PC-3 (cell line): ENCODE measurements at regions not wholly inside any gene's neighbourhood (a gene's known extent, or its start where the extent isn't known, plus 50 kb on each side); places are given as distances from the start of the nearest gene placed in this dataset.

Experiments used
- ATAC-seq: fragments of 200-7000 bp; cut with Tn5 transposase; 2 replicates; pipeline ENCODE4 v1.9.1; 2020; ENCODE audit warnings: mild to moderate bottlenecking, moderate library complexity
- BruUV-seq: library from RNA; stranded (reverse); fragments of 400-500 nt; replicated peaks from 2 replicates; lab custom pipeline; 2021; lab: Mats Ljungman, UMichigan
- CTCF ChIA-PET: fragments of 300-600 bp; sonication (Branson Sonifier 250); formaldehyde crosslinking; loops from one replicate; lab custom pipeline; 2022; ENCODE audit warnings: antibody characterized with exemption; lab: Charles Lee
- POLR2A ChIA-PET: fragments of 300-600 bp; sonication (Branson Sonifier 250); formaldehyde crosslinking; loops from one replicate; lab custom pipeline; 2022; ENCODE audit warnings: antibody characterized with exemption; ENCODE audit not compliant: unreplicated experiment; lab: Charles Lee
- DNase-seq: peaks from one replicate; pipeline ENCODE4 v3.0.0-alpha.2; 2015
- H2AFZ ChIP-seq: fragments of 300-600 bp; sonication (generic); 2 replicates; pipeline ENCODE4 v1.6.0; 2016; ENCODE audit warnings: antibody characterized with exemption, low read length
- H3F3A ChIP-seq: fragments of 300-600 bp; sonication (generic); one replicate; pipeline ENCODE4 v1.6.0; 2017; ENCODE audit warnings: antibody characterized with exemption, low read length, control low read depth, mild to moderate bottlenecking; ENCODE audit not compliant: unreplicated experiment
- H3K27ac ChIP-seq: fragments of 300-600 bp; sonication (generic); 2 replicates; pipeline ENCODE4 v1.5.1; 2016; ENCODE audit warnings: mild to moderate bottlenecking, low read length
- H3K27me3 ChIP-seq: fragments of 300-600 bp; sonication (generic); 2 replicates; pipeline ENCODE4 v1.6.1; 2016; ENCODE audit warnings: low read length, mixed read lengths
- H3K36me3 ChIP-seq: fragments of 300-600 bp; sonication (generic); 2 replicates; pipeline ENCODE4 v1.6.1; 2016; ENCODE audit warnings: low read depth, mixed run types, low read length, mixed read lengths
- H3K4me1 ChIP-seq: fragments of 300-600 bp; sonication (generic); 2 replicates; pipeline ENCODE4 v1.5.1; 2016; ENCODE audit warnings: low read length; ENCODE audit not compliant: insufficient read depth
- H3K4me2 ChIP-seq: fragments of 300-600 bp; sonication (generic); 2 replicates; pipeline ENCODE4 v1.6.0; 2016; ENCODE audit warnings: low read length
- H3K4me3 ChIP-seq: fragments of 300-600 bp; sonication (generic); 2 replicates; pipeline ENCODE4 v1.5.1; 2016; ENCODE audit warnings: mild to moderate bottlenecking, low read length, mixed read lengths
- H3K79me2 ChIP-seq: fragments of 300-600 bp; sonication (generic); 2 replicates; pipeline ENCODE4 v1.6.1; 2017; ENCODE audit warnings: low read length, mixed read lengths
- H3K9ac ChIP-seq: fragments of 300-600 bp; sonication (generic); 2 replicates; pipeline ENCODE4 v1.6.0; 2016; ENCODE audit warnings: mild to moderate bottlenecking, low read length
- H3K9me2 ChIP-seq: fragments of 300-600 bp; sonication (generic); replicated peaks from 2 replicates; pipeline ENCODE4 v1.6.1; 2016; ENCODE audit warnings: mixed run types, low read length, mixed read lengths
- H3K9me3 ChIP-seq: fragments of 300-600 bp; sonication (generic); 2 replicates; pipeline ENCODE4 v1.6.1; 2016; ENCODE audit warnings: low read length, mixed read lengths
- H4K20me1 ChIP-seq: fragments of 300-600 bp; sonication (generic); 2 replicates; pipeline ENCODE4 v1.6.1; 2016; ENCODE audit warnings: low read length, mixed read lengths
- CTCF ChIP-seq: fragments of 300-600 bp; sonication (generic); conservative IDR thresholded peaks from 2 replicates; pipeline ENCODE4 v1.5.1; 2017; ENCODE audit warnings: antibody characterized with exemption, low read depth, mild to moderate bottlenecking, low read length
- EZH2 ChIP-seq: fragments of 300-600 bp; sonication (generic); IDR thresholded peaks from one replicate; pipeline ENCODE4 v1.6.1; 2017; ENCODE audit warnings: antibody characterized with exemption, mild to moderate bottlenecking, low read length; ENCODE audit not compliant: unreplicated experiment
- EZH2phosphoT487 ChIP-seq: fragments of 300-600 bp; sonication (generic); IDR thresholded peaks from 2 replicates; pipeline ENCODE4 v1.6.1; 2018; ENCODE audit warnings: mild to moderate bottlenecking, antibody characterized with exemption, low read length, borderline replicate concordance
- intact Hi-C: fragments of 100-400 bp; cut with micrococcal nuclease; formaldehyde crosslinking; loops from 2 replicates; pipeline ENCODE4 v1.9.0; 2023

- no peak for TF ChIP-seq EZH2phosphoT487
- no peak for TF ChIP-seq EZH2
- TF ChIP-seq CTCF = no peak
Measured at GRCh38 chr10:94205396-94205831, 157.3 kb downstream of the NOC3L start.

GRCh38 chr10:94206176-94206575 lies 156.6 kb downstream of the NOC3L start:
- H3K9ac ChIP-seq = no peak overlapping the region
- no peak overlapping the region for H3K4me2 ChIP-seq
- no peaks in the 10 kb centered on the region for H3F3A ChIP-seq
- CTCF ChIA-PET = no interaction called here
- intact Hi-C loops = no loop called here
- no peaks in the 10 kb centered on the region for H3K27me3 ChIP-seq
- H3K79me2 ChIP-seq = no peaks in the 10 kb centered on the region
- H3K4me1 ChIP-seq = no peaks in the 10 kb centered on the region; the same call in 1 of the 2 replicates
- DNase-seq (no peak), ATAC-seq (no peak)
- no peak overlapping the region for H3K27ac ChIP-seq
- H3K4me3 ChIP-seq = no peak overlapping the region
- POLR2A ChIA-PET = no interaction called here
- H3K9me2 ChIP-seq = no peaks in the 10 kb centered on the region
- no peaks in the 10 kb centered on the region for H4K20me1 ChIP-seq
- BruUV-seq = no TSS peak
- no peak overlapping the region for H2AFZ ChIP-seq
- H3K9me3 ChIP-seq = no peaks in the 10 kb centered on the region
- H3K36me3 ChIP-seq = no peaks in the 10 kb centered on the region
- TF ChIP-seq EZH2phosphoT487 (no peak), EZH2 (no peak), CTCF (no peak)

More at GRCh38 chr10:94205396-94205831, 157.3 kb downstream of the NOC3L start:
- Histone ChIP-seq H3K9me3 (no peaks in the 10 kb centered on the region), H3K4me3 (no peak overlapping the region), H3K9ac (no peak overlapping the region), H3K79me2 (no peaks in the 10 kb centered on the region), H4K20me1 (no peaks in the 10 kb centered on the region), H3K27me3 (no peaks in the 10 kb centered on the region), H3K9me2 (no peaks in the 10 kb centered on the region), H3F3A (no peaks in the 10 kb centered on the region), H3K27ac (no peak overlapping the region), H2AFZ (no peak overlapping the region), H3K36me3 (no peaks in the 10 kb centered on the region), H3K4me2 (no peak overlapping the region), H3K4me1 (no peaks in the 10 kb centered on the region; the same call in 1 of the 2 replicates)
- POLR2A ChIA-PET = no interaction called here
- ATAC-seq (no peak), DNase-seq (no peak)
- CTCF ChIA-PET = no interaction called here
- intact Hi-C loops = no loop called here
- BruUV-seq = no TSS peak

DNA sequence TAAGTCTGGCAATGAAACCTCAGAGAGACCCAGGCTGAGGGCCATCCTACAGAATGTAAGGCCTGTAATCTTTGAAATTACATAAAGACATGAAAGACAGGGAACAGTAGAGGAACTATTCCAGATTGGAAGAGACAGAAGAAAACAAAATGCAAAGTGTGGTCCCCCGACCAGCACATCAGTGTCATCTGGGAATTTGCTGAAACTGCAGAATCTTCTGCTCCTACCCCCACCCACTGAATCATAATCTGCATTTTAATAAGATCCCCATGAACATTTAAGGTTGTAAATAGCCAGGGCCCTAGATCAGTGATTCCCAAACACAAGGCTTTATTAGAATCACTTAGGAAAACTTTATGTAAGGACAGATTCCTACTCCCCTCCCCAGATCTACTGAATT lies 154.4 kb downstream of the NOC3L start:
- DNase-seq (no peak), ATAC-seq (no peak)
- Histone ChIP-seq H3K4me3 (no peak overlapping the region), H3K9ac (no peak overlapping the region), H4K20me1 (no peaks in the 10 kb centered on the region), H3K27ac (no peak overlapping the region), H3K4me2 (no peak overlapping the region), H3F3A (no peaks in the 10 kb centered on the region), H3K79me2 (no peaks in the 10 kb centered on the region), H3K9me2 (no peaks in the 10 kb centered on the region), H3K4me1 (no peaks in the 10 kb centered on the region), H3K9me3 (no peaks in the 10 kb centered on the region), H3K36me3 (no peaks in the 10 kb centered on the region), H2AFZ (no peak overlapping the region), H3K27me3 (no peaks in the 10 kb centered on the region)
- TF ChIP-seq EZH2 = no peak
- no peak for TF ChIP-seq EZH2phosphoT487
- TF ChIP-seq CTCF = no peak
- intact Hi-C loops = no loop called here
- BruUV-seq = no TSS peak
- ChIA-PET CTCF (no interaction called here), POLR2A (no interaction called here)
